SHP77 (cell line): ENCODE measurements at regions not wholly inside any gene's neighbourhood (a gene's known extent, or its start where the extent isn't known, plus 50 kb on each side); places are given as distances from the start of the nearest gene placed in this dataset.
"Not testable (repeated sequence)": the region's sequence is repeated elsewhere in the genome, so short reads cannot be mapped to it uniquely, and the experiment has no call there.

Source experiments
- DNase-seq, 2 experiments: peaks; one replicate each; lab custom pipeline; 2025; lab: John Stamatoyannopoulos, UW

- DNase-seq: no peak
Observed at GRCh38 chr7:22066522-22066921, 120.8 kb upstream of the CDCA7L start.

GRCh38 chr7:22064816-22065215, 119.1 kb upstream of the CDCA7L start:
- no peak for DNase-seq

- no peak for DNase-seq
Observed at GRCh38 chr7:22061775-22062174, 116.1 kb upstream of the CDCA7L start.

GRCh38 chr7:22060863-22061262, 115.2 kb upstream of the CDCA7L start:
- DNase-seq: no peak

GRCh38 chr7:22060197-22060596, 114.5 kb upstream of the CDCA7L start:
- DNase-seq: no peak

GRCh38 chr7:22055226-22055625, 109.5 kb upstream of the CDCA7L start:
- DNase-seq: no peak

- no peak for DNase-seq
Observed at GRCh38 chr7:22052674-22053365, 107.1 kb upstream of the CDCA7L start.

- DNase-seq: no peak
Observed at GRCh38 chr7:22051886-22052673, 106.4 kb upstream of the CDCA7L start.

- DNase-seq: no peak
Observed at GRCh38 chr7:22049766-22050500, 104.2 kb upstream of the CDCA7L start.

- DNase-seq: no peak
Observed at GRCh38 chr7:22043367-22043766, 97.7 kb upstream of the CDCA7L start.

- DNase-seq: no peak
Observed at GRCh38 chr7:22040923-22041595, 95.4 kb upstream of the CDCA7L start.

GRCh38 chr7:22039670-22040069, 94.0 kb upstream of the CDCA7L start:
- no peak for DNase-seq

GRCh38 chr7:22032356-22032755, 86.7 kb upstream of the CDCA7L start:
- DNase-seq: not testable (repeated sequence)

- DNase-seq: not testable (repeated sequence)
Observed at GRCh38 chr7:22028656-22029055, 83.0 kb upstream of the CDCA7L start.

- no peak for DNase-seq
Observed at GRCh38 chr7:22027475-22027874, 81.8 kb upstream of the CDCA7L start.

GRCh38 chr7:22025983-22026382, 80.3 kb upstream of the CDCA7L start:
- no peak for DNase-seq

- no peak for DNase-seq
Observed at GRCh38 chr7:22025075-22025474, 79.4 kb upstream of the CDCA7L start.

GRCh38 chr7:22019931-22020330, 74.2 kb upstream of the CDCA7L start:
- DNase-seq: no peak

GRCh38 chr7:22016507-22016906, 70.8 kb upstream of the CDCA7L start:
- no peak for DNase-seq

- no peak for DNase-seq
Observed at GRCh38 chr7:22013711-22014110, 68.0 kb upstream of the CDCA7L start.

- DNase-seq: no peak
Observed at GRCh38 chr7:22008683-22009082, 63.0 kb upstream of the CDCA7L start.

- no peak for DNase-seq
Observed at GRCh38 chr7:22008087-22008486, 62.4 kb upstream of the CDCA7L start.
